ENCODE measurements at regions not wholly inside any gene's neighbourhood (a gene's known extent, or its start where the extent isn't known, plus 50 kb on each side); places are given as distances from the start of the nearest gene placed in this dataset.
"Not testable (repeated sequence)": the region's sequence is repeated elsewhere in the genome, so short reads cannot be mapped to it uniquely, and the experiment has no call there.

DNA sequence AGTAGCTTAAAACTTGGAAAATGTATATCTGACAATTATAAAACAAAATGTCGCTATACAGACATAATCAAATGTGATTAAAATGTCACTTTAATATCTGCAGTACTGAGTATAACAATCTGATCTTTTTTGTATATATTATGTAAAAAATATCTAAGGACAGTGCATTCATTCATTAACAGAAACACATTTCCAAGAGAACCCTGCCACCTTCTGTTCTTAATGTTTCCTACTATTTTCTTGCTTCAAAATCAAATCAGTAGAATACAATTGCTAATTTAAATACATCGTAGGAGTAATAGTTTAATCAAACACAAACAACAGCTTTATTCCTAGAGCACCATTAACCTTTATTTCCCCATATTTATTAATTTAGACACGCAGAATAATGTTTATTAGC lies 142.6 kb upstream of the ST8SIA4 start:
- TF ChIP-seq, protein P1, sequence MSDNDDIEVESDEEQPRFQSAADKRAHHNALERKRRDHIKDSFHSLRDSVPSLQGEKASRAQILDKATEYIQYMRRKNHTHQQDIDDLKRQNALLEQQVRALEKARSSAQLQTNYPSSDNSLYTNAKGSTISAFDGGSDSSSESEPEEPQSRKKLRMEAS (IDR thresholded peaks at IDR 0.05; ENCODE audit: low read depth, low read length): no peak
- no peak overlapping the region for H3K4me3 ChIP-seq (ENCODE audit: low read depth, low read length)
- DNase-seq (ENCODE audit: low read depth): peak; percentile 25

DNA sequence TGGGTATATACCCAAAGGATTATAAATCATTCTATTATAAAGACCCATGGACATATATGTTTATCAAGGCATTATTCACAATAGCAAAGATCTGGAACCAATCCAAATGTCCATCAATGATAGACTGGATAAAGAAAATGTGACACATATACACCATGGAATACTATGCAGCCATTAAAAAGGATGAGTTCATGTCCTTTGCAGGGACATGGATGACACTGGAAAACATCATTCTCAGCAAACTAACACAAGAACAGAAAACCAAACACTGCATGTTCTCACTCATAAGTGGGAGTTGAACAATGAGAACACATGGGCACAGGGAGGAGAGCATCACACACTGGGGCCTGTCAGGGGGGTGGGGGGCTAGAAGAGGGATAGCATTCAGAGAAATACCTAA lies 136.9 kb upstream of the ST8SIA4 start:
- DNase-seq (ENCODE audit: low read depth); H3K4me3 ChIP-seq (ENCODE audit: low read depth, low read length): not testable (repeated sequence)

DNA sequence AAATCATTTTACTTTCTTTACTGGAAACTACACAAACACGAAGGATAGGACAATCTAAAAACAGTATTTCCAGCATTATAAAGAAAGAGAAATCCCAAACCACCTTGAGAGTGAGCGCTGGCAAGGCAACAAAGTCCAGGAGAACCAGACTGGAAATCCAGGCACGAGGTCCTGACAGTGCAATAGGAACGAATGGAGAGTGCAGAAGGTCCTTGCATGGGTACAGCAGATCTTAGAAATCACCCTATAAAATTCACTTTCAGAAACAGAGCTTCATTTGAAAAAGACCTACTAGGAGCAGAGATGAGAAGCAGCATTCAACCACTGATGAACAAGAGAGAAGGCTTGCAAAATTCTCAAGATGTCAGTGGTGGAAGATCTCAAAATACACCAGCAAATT lies 133.7 kb upstream of the ST8SIA4 start:
- H3K4me3 ChIP-seq (ENCODE audit: low read depth, low read length): no peak overlapping the region
- no peak for DNase-seq (ENCODE audit: low read depth)
- no peak for TF ChIP-seq POLR2A (IDR thresholded peaks at IDR 0.05; ENCODE audit: extremely low read depth, insufficient read length)
- TF ChIP-seq, protein P2, sequence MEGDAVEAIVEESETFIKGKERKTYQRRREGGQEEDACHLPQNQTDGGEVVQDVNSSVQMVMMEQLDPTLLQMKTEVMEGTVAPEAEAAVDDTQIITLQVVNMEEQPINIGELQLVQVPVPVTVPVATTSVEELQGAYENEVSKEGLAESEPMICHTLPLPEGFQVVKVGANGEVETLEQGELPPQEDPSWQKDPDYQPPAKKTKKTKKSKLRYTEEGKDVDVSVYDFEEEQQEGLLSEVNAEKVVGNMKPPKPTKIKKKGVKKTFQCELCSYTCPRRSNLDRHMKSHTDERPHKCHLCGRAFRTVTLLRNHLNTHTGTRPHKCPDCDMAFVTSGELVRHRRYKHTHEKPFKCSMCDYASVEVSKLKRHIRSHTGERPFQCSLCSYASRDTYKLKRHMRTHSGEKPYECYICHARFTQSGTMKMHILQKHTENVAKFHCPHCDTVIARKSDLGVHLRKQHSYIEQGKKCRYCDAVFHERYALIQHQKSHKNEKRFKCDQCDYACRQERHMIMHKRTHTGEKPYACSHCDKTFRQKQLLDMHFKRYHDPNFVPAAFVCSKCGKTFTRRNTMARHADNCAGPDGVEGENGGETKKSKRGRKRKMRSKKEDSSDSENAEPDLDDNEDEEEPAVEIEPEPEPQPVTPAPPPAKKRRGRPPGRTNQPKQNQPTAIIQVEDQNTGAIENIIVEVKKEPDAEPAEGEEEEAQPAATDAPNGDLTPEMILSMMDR (IDR thresholded peaks at IDR 0.05; ENCODE audit: low read depth, low read length): no peak
- TF ChIP-seq, protein P1 (IDR thresholded peaks at IDR 0.05; ENCODE audit: low read depth, low read length): no peak
- no peak for TF ChIP-seq MYC (IDR thresholded peaks at IDR 0.05; ENCODE audit: low read depth, low read length)

DNA sequence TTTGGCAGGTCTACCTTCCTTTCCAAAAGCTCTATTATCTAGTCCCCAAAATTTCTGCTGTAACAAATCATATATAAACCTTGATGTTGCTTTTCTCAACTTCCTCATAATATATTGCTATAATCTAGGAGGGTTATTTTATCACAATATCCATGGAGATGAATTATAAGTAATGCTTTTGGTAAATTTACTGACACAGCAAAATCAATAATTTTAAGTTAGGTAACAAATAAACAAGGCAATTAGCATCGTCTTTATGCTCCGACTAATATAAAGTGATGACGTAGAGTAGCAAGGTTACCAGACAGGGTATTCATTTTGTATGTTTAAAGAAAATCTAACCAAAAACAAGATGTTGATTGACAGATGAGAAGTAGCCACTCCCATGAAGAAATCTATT lies 132.3 kb upstream of the ST8SIA4 start:
- TF ChIP-seq POLR2A (IDR thresholded peaks at IDR 0.05; ENCODE audit: extremely low read depth, insufficient read length): no peak
- TF ChIP-seq, protein P1 (IDR thresholded peaks at IDR 0.05; ENCODE audit: low read depth, low read length): no peak
- no peak for TF ChIP-seq MYC (IDR thresholded peaks at IDR 0.05; ENCODE audit: low read depth, low read length)
- TF ChIP-seq, protein P2 (IDR thresholded peaks at IDR 0.05; ENCODE audit: low read depth, low read length): no peak
- H3K4me3 ChIP-seq (ENCODE audit: low read depth, low read length): no peak overlapping the region
- DNase-seq (ENCODE audit: low read depth): no peak

DNA sequence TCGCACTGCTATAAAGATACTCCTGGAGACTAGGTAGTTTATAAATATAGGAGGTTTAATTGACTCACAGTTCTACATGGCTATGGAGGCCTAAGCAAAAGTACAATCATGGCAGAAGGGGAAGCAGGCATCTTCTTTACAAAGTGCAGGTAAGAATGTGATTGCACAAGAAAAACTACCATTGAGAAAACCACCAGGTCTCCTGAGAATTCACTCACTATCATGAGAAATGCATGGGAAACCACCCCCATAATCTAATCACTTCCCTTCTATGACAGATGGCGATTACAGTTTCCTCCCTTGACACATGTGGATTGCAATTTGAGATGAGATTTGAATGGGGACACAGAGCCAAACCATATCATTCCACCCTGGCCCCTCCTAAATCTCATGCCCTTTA lies 121.2 kb upstream of the ST8SIA4 start:
- DNase-seq (ENCODE audit: low read depth): peak; percentile 38
- no peak for TF ChIP-seq POLR2A (IDR thresholded peaks at IDR 0.05; ENCODE audit: extremely low read depth, insufficient read length)
- TF ChIP-seq, protein P1 (IDR thresholded peaks at IDR 0.05; ENCODE audit: low read depth, low read length): no peak
- TF ChIP-seq MYC (IDR thresholded peaks at IDR 0.05; ENCODE audit: low read depth, low read length): no peak
- TF ChIP-seq, protein P2 (IDR thresholded peaks at IDR 0.05; ENCODE audit: low read depth, low read length): no peak
- no peak overlapping the region for H3K4me3 ChIP-seq (ENCODE audit: low read depth, low read length)

DNA sequence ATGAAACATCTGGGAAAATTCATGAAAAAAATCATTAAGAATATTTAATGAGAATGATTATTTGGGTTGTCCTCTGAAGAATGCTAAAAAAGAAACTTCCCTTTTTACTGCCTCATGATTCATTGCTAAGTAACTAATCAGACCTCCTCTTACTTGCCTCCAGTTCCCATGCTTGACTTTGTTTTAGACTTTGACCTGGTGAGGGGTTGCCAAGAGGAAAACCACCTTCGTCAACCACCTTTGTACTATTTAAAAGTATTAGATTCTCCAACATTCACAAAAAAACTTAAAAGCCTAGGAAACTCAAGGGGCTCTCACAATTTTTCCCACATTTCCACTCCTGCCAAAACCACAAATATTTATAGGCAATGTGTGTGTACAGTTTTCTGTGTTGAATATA lies 115.2 kb upstream of the ST8SIA4 start:
- TF ChIP-seq, protein P2 (IDR thresholded peaks at IDR 0.05; ENCODE audit: low read depth, low read length): no peak
- TF ChIP-seq MYC (IDR thresholded peaks at IDR 0.05; ENCODE audit: low read depth, low read length): no peak
- no peak for TF ChIP-seq POLR2A (IDR thresholded peaks at IDR 0.05; ENCODE audit: extremely low read depth, insufficient read length)
- no peak overlapping the region for H3K4me3 ChIP-seq (ENCODE audit: low read depth, low read length)
- DNase-seq (ENCODE audit: low read depth): no peak

DNA sequence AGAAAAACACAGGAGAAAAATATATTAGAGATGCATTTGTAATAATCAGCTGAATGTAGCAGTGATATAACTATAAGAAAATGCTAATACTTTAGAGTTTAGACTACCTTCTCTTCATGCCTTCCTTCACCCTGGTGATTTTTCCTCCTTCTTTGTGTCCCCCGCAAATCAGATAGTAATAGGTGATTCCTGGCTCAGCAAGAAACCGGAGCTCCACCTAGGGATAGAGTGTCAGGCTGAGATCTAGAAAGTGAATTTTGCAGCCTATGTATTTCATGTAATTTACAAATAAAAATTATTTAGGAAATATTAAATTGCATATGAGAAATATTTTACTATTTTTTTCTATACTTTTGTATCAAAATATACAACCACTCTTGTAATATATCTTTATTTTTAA lies 109.8 kb upstream of the ST8SIA4 start:
- no peak overlapping the region for H3K4me3 ChIP-seq (ENCODE audit: low read depth, low read length)
- DNase-seq (ENCODE audit: low read depth): peak; percentile 11
- TF ChIP-seq, protein P2 (IDR thresholded peaks at IDR 0.05; ENCODE audit: low read depth, low read length): no peak
- TF ChIP-seq, protein P1 (IDR thresholded peaks at IDR 0.05; ENCODE audit: low read depth, low read length): no peak
- TF ChIP-seq MYC (IDR thresholded peaks at IDR 0.05; ENCODE audit: low read depth, low read length) (no peak), POLR2A (IDR thresholded peaks at IDR 0.05; ENCODE audit: extremely low read depth, insufficient read length) (no peak)
